ENCODE measurements at regions not wholly inside any gene's neighbourhood (a gene's known extent, or its start where the extent isn't known, plus 50 kb on each side); places are given as distances from the start of the nearest gene placed in this dataset.
A peak's percentile ranks its signal among the peaks of the same experiment; 100 is the strongest.

DNA sequence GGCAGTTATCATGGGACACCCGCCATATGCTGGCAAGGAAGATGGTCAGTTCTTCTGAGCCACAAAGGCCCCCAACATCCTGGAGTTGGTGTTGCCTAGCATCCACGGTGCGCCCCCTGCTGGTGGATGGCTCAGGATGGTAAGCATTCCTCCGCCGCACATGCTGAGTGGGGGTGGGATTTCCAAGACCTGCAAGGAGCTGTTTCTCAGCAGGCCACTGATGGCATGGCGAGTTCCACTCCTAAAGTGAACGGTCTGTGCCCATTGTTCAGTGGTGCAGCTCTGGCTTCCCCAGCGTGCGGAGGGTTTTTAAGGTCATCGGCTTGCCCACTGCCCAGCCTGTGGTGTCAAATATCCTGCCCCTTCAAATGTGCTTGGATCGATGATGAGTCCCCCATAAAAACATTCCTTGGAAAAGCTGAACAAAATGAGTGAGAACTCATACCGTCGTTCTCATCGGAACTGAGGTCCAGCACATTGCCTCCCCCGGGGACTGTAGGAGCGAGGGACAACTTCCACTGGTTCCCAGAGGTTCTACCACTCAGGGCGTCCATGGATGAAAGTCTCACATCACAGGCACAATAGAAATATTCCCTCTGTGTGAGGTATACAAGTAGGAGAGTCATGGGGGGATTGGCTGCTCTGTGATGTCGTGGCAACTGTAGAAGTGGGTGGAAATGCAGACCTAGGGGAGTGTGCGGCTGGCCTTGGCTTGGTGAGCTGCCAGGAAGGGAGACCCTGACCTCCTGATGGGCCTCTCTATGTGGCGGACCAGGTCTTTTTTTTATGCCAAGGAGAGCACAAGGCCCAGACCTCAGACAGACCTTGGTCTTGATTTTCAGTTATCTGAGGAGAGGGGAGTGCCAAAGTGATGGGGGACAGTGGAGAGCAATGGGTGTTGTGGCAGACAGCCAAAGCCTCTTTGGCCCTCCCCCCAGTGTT, 102.0 kb downstream of the SNRPN start:
- Histone ChIP-seq H3K36me3 (replicated peaks in 1 of 2; ENCODE audit: control insufficient read depth in 1 of 2, insufficient read depth in 2 of 2, low read length in 1 of 2) (peaks cover 46 to 62% of the 10 kb centered on the region in 2 experiments), H3K9me3 (no peaks in the 10 kb centered on the region), H3K27me3 (ENCODE audit: insufficient read depth) (no peaks in the 10 kb centered on the region), H3K4me1 (ENCODE audit: control insufficient read depth in 1 of 2, insufficient read depth in 2 of 2, low read depth in 1 of 2, low read length in 1 of 2) (no peaks in the 10 kb centered on the region), H3K27ac (ENCODE audit: low read depth in 2 of 2, low read length in 1 of 2) (no peak overlapping the region), H2AFZ (ENCODE audit: low read depth) (no peak overlapping the region), H3K9me2 (no peaks in the 10 kb centered on the region), H3K4me2 (no peak overlapping the region), H3K4me3 (ENCODE audit: low read depth in 2 of 2, low read length in 1 of 2) (peak overlapping the region in 1 of 2 experiments; percentile 12; a peak in 1 of 4 replicates), H3F3A (replicated peaks; ENCODE audit: insufficient read depth) (no peaks in the 10 kb centered on the region), H3K9ac (no peak overlapping the region), H4K20me1 (ENCODE audit: insufficient read depth) (no peaks in the 10 kb centered on the region), H3K79me2 (ENCODE audit: insufficient read depth) (no peaks in the 10 kb centered on the region)
- CTCF ChIA-PET: no interaction called here
- POLR2A ChIA-PET: no interaction called here
- DNase-seq: no peak
- no peak for TF ChIP-seq RXRA (IDR thresholded peaks at IDR 0.05; ENCODE audit: borderline replicate concordance, low read depth)
- TF ChIP-seq GATA2 (CRISPR knock-in tag; IDR thresholded peaks at IDR 0.05): no peak
- TF ChIP-seq, protein P1, sequence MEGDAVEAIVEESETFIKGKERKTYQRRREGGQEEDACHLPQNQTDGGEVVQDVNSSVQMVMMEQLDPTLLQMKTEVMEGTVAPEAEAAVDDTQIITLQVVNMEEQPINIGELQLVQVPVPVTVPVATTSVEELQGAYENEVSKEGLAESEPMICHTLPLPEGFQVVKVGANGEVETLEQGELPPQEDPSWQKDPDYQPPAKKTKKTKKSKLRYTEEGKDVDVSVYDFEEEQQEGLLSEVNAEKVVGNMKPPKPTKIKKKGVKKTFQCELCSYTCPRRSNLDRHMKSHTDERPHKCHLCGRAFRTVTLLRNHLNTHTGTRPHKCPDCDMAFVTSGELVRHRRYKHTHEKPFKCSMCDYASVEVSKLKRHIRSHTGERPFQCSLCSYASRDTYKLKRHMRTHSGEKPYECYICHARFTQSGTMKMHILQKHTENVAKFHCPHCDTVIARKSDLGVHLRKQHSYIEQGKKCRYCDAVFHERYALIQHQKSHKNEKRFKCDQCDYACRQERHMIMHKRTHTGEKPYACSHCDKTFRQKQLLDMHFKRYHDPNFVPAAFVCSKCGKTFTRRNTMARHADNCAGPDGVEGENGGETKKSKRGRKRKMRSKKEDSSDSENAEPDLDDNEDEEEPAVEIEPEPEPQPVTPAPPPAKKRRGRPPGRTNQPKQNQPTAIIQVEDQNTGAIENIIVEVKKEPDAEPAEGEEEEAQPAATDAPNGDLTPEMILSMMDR (IDR thresholded peaks at IDR 0.05): peak; percentile 20
- 67% methylated on average over 15 of the region's 20 CpGs for WGBS (ENCODE audit: low lambda C conversion rate)

DNA sequence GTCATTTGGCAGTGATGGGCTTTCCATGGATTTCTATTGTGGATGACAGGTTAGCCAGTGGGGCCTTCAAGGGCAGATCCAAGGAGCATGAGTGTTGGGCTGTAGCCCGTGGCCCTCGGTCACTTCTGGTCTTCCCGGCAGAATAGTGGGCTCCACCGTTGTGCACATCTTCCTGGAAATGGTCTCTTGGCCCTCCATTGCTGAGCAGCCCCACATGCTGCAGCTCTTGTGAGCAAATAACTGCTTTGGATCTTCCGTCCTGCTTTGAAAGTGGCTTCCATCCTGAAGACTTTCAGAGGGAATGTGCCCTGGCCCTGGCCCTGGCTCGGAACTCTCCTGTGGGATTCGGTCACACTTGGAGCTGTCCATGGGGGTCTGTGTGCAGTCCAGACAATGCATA, 102.8 kb downstream of the SNRPN start:
- Histone ChIP-seq H3K4me2 (no peak overlapping the region), H3K9me3 (no peaks in the 10 kb centered on the region), H3K4me1 (ENCODE audit: control insufficient read depth in 1 of 2, insufficient read depth in 2 of 2, low read depth in 1 of 2, low read length in 1 of 2) (no peaks in the 10 kb centered on the region), H3K9ac (no peak overlapping the region), H3K36me3 (replicated peaks in 1 of 2; ENCODE audit: control insufficient read depth in 1 of 2, insufficient read depth in 2 of 2, low read length in 1 of 2) (peaks cover 54 to 58% of the 10 kb centered on the region in 2 experiments), H3K9me2 (no peaks in the 10 kb centered on the region), H3K4me3 (ENCODE audit: low read depth in 2 of 2, low read length in 1 of 2) (no peak overlapping the region; a peak in 1 of 4 replicates), H3K27ac (ENCODE audit: low read depth in 2 of 2, low read length in 1 of 2) (no peak overlapping the region), H3K79me2 (ENCODE audit: insufficient read depth) (no peaks in the 10 kb centered on the region), H3F3A (replicated peaks; ENCODE audit: insufficient read depth) (no peaks in the 10 kb centered on the region), H4K20me1 (ENCODE audit: insufficient read depth) (no peaks in the 10 kb centered on the region), H2AFZ (ENCODE audit: low read depth) (no peak overlapping the region), H3K27me3 (ENCODE audit: insufficient read depth) (no peaks in the 10 kb centered on the region)
- ChIA-PET POLR2A (no interaction called here), CTCF (no interaction called here)
- TF ChIP-seq MXI1 (IDR thresholded peaks at IDR 0.05; ENCODE audit: low read depth, low read length): no peak
- no peak for TF ChIP-seq FOXM1 (IDR thresholded peaks at IDR 0.05; ENCODE audit: low read depth)
- TF ChIP-seq SIN3A (IDR thresholded peaks at IDR 0.05; ENCODE audit: borderline replicate concordance, low read depth, low read length): no peak
- TF ChIP-seq FOXJ3 (CRISPR knock-in tag; IDR thresholded peaks at IDR 0.05): no peak
- no peak for TF ChIP-seq RCOR1 (IDR thresholded peaks at IDR 0.05; ENCODE audit: low read length)
- no peak for DNase-seq
- WGBS (ENCODE audit: low lambda C conversion rate): 39% methylated on average over 7 of the region's 7 CpGs
